GM19035 (cell line): ENCODE measurements at regions not wholly inside any gene's neighbourhood (a gene's known extent, or its start where the extent isn't known, plus 50 kb on each side); places are given as distances from the start of the nearest gene placed in this dataset.

Experiments
- ATAC-seq: cut with Tn5 transposase; IDR thresholded peaks from one replicate; pipeline ENCODE4 v1.9.1; 2021; ENCODE audit not compliant: unreplicated experiment

- no peak for ATAC-seq
These were observed 519.6 kb upstream of the LINC00305 start for GRCh38 chr18:64668461-64668962.

- no peak for ATAC-seq
These were observed 514.2 kb upstream of the LINC00305 start for GRCh38 chr18:64663086-64663485.

GRCh38 chr18:64659196-64659595 is 510.3 kb upstream of the LINC00305 start:
- no peak for ATAC-seq

- no peak for ATAC-seq
These were observed 504.2 kb upstream of the LINC00305 start for GRCh38 chr18:64653068-64653467.

GRCh38 chr18:64650068-64650467 is 501.2 kb upstream of the LINC00305 start:
- ATAC-seq: no peak

GRCh38 chr18:64645753-64646152 is 496.9 kb upstream of the LINC00305 start:
- ATAC-seq: no peak

- no peak for ATAC-seq
These were observed 490.6 kb upstream of the LINC00305 start for GRCh38 chr18:64639536-64639935.

GRCh38 chr18:64620971-64621560 is 472.2 kb upstream of the LINC00305 start:
- ATAC-seq: no peak

GRCh38 chr18:64618390-64618789 is 469.5 kb upstream of the LINC00305 start:
- ATAC-seq: no peak

- no peak for ATAC-seq
These were observed 466.1 kb upstream of the LINC00305 start for GRCh38 chr18:64615021-64615420.

- no peak for ATAC-seq
These were observed 465.6 kb upstream of the LINC00305 start for GRCh38 chr18:64614446-64614845.

- ATAC-seq: no peak
These were observed 443.4 kb upstream of the LINC00305 start for GRCh38 chr18:64592246-64592645.

- ATAC-seq: no peak
These were observed 440.1 kb upstream of the LINC00305 start for GRCh38 chr18:64589000-64589399.

GRCh38 chr18:64566456-64566855 is 417.6 kb upstream of the LINC00305 start:
- ATAC-seq: no peak

GRCh38 chr18:64562651-64563050 is 413.8 kb upstream of the LINC00305 start:
- no peak for ATAC-seq

- no peak for ATAC-seq
These were observed 397.6 kb upstream of the LINC00305 start for GRCh38 chr18:64546451-64546850.

GRCh38 chr18:64539847-64540246 is 391.0 kb upstream of the LINC00305 start:
- ATAC-seq: no peak

GRCh38 chr18:64528646-64529045 is 379.8 kb upstream of the LINC00305 start:
- no peak for ATAC-seq

- no peak for ATAC-seq
These were observed 370.3 kb upstream of the LINC00305 start for GRCh38 chr18:64519201-64519600.

- no peak for ATAC-seq
These were observed 369.3 kb upstream of the LINC00305 start for GRCh38 chr18:64518191-64518590.

GRCh38 chr18:64513401-64513800 is 364.5 kb upstream of the LINC00305 start:
- no peak for ATAC-seq

GRCh38 chr18:64490207-64490606 is 341.3 kb upstream of the LINC00305 start:
- ATAC-seq: no peak

GRCh38 chr18:64488698-64489097 is 339.8 kb upstream of the LINC00305 start:
- no peak for ATAC-seq
